ENCODE measurements at regions not wholly inside any gene's neighbourhood (a gene's known extent, or its start where the extent isn't known, plus 50 kb on each side); places are given as distances from the start of the nearest gene placed in this dataset.

- no peak for ATAC-seq
- POLR2A ChIA-PET: no interaction called here
- DNase-seq: no peak
- H3K27me3 Mint-ChIP-seq: no peaks in the 10 kb centered on the region
- no peaks in the 10 kb centered on the region for H3K4me1 Mint-ChIP-seq
- intact Hi-C loops (cut with DNase I, micrococcal nuclease): no loop called here
- H3K9me3 Mint-ChIP-seq (ENCODE audit: low read depth): no peaks in the 10 kb centered on the region
- no peak overlapping the region for H3K4me3 Mint-ChIP-seq
- H3K27ac Mint-ChIP-seq: no peak overlapping the region
- CTCF ChIA-PET: no interaction called here
- H3K36me3 Mint-ChIP-seq (ENCODE audit: low read depth): no peaks in the 10 kb centered on the region
These were observed 560.3 kb upstream of the SMIM31 start for GRCh38 chr4:164193676-164194075.

GRCh38 chr4:164197556-164197955 is 556.4 kb upstream of the SMIM31 start:
- CTCF ChIA-PET: no interaction called here
- Mint-ChIP-seq H3K36me3 (ENCODE audit: low read depth) (no peaks in the 10 kb centered on the region), H3K27me3 (peaks cover 5% of the 10 kb centered on the region), H3K27ac (no peak overlapping the region), H3K4me3 (no peak overlapping the region), H3K4me1 (no peaks in the 10 kb centered on the region), H3K9me3 (ENCODE audit: low read depth) (no peaks in the 10 kb centered on the region)
- DNase-seq (no peak), ATAC-seq (no peak)
- intact Hi-C loops (cut with DNase I, micrococcal nuclease): no loop called here
- POLR2A ChIA-PET: no interaction called here

- Mint-ChIP-seq H3K9me3 (ENCODE audit: low read depth) (no peaks in the 10 kb centered on the region), H3K4me3 (no peak overlapping the region), H3K27me3 (peaks cover 5% of the 10 kb centered on the region), H3K27ac (no peak overlapping the region), H3K36me3 (ENCODE audit: low read depth) (no peaks in the 10 kb centered on the region), H3K4me1 (no peaks in the 10 kb centered on the region)
- ChIA-PET POLR2A (no interaction called here), CTCF (no interaction called here)
- DNase-seq: no peak
- intact Hi-C loops (cut with DNase I, micrococcal nuclease): no loop called here
- ATAC-seq: no peak
These were observed 550.5 kb upstream of the SMIM31 start for GRCh38 chr4:164203476-164203875.

GRCh38 chr4:164204434-164204833 is 549.5 kb upstream of the SMIM31 start:
- ChIA-PET POLR2A (no interaction called here), CTCF (no interaction called here)
- Mint-ChIP-seq H3K36me3 (ENCODE audit: low read depth) (no peaks in the 10 kb centered on the region), H3K9me3 (ENCODE audit: low read depth) (no peaks in the 10 kb centered on the region), H3K4me1 (no peaks in the 10 kb centered on the region), H3K4me3 (no peak overlapping the region), H3K27me3 (peaks cover 5% of the 10 kb centered on the region), H3K27ac (no peak overlapping the region)
- no peak for DNase-seq
- ATAC-seq: no peak
- intact Hi-C loops (cut with DNase I, micrococcal nuclease): no loop called here

- DNase-seq: no peak
- intact Hi-C loops (cut with DNase I, micrococcal nuclease): no loop called here
- no peaks in the 10 kb centered on the region for H3K27me3 Mint-ChIP-seq
- H3K27ac Mint-ChIP-seq: no peak overlapping the region
- ChIA-PET CTCF (no interaction called here), POLR2A (no interaction called here)
- H3K36me3 Mint-ChIP-seq (ENCODE audit: low read depth): no peaks in the 10 kb centered on the region
- H3K4me3 Mint-ChIP-seq: no peak overlapping the region
- ATAC-seq: no peak
- no peaks in the 10 kb centered on the region for H3K9me3 Mint-ChIP-seq (ENCODE audit: low read depth)
- H3K4me1 Mint-ChIP-seq: no peaks in the 10 kb centered on the region
These were observed 546.5 kb upstream of the SMIM31 start for GRCh38 chr4:164207460-164207859.

GRCh38 chr4:164210377-164210776 is 543.6 kb upstream of the SMIM31 start:
- intact Hi-C loops (cut with DNase I, micrococcal nuclease): no loop called here
- Mint-ChIP-seq H3K27ac (no peak overlapping the region), H3K36me3 (ENCODE audit: low read depth) (no peaks in the 10 kb centered on the region), H3K4me3 (no peak overlapping the region), H3K9me3 (ENCODE audit: low read depth) (no peaks in the 10 kb centered on the region), H3K4me1 (no peaks in the 10 kb centered on the region), H3K27me3 (no peaks in the 10 kb centered on the region)
- ATAC-seq: no peak
- ChIA-PET CTCF (no interaction called here), POLR2A (no interaction called here)
- DNase-seq: no peak

GRCh38 chr4:164212134-164212533 is 541.8 kb upstream of the SMIM31 start:
- no peaks in the 10 kb centered on the region for H3K27me3 Mint-ChIP-seq
- ATAC-seq (no peak), DNase-seq (no peak)
- no peaks in the 10 kb centered on the region for H3K9me3 Mint-ChIP-seq (ENCODE audit: low read depth)
- no peak overlapping the region for H3K4me3 Mint-ChIP-seq
- no peaks in the 10 kb centered on the region for H3K4me1 Mint-ChIP-seq
- ChIA-PET POLR2A (no interaction called here), CTCF (no interaction called here)
- H3K27ac Mint-ChIP-seq: no peak overlapping the region
- H3K36me3 Mint-ChIP-seq (ENCODE audit: low read depth): no peaks in the 10 kb centered on the region
- intact Hi-C loops (cut with DNase I, micrococcal nuclease): no loop called here

GRCh38 chr4:164212714-164213113 is 541.2 kb upstream of the SMIM31 start:
- no peak for ATAC-seq
- CTCF ChIA-PET: no interaction called here
- DNase-seq: no peak
- intact Hi-C loops (cut with DNase I, micrococcal nuclease): no loop called here
- Mint-ChIP-seq H3K27ac (no peak overlapping the region), H3K9me3 (ENCODE audit: low read depth) (no peaks in the 10 kb centered on the region), H3K27me3 (no peaks in the 10 kb centered on the region), H3K4me3 (no peak overlapping the region), H3K4me1 (no peaks in the 10 kb centered on the region), H3K36me3 (ENCODE audit: low read depth) (no peaks in the 10 kb centered on the region)
- POLR2A ChIA-PET: no interaction called here

- no peaks in the 10 kb centered on the region for H3K36me3 Mint-ChIP-seq (ENCODE audit: low read depth)
These were observed 538.7 kb upstream of the SMIM31 start for GRCh38 chr4:164215113-164215741.

GRCh38 chr4:164221631-164222030 is 532.3 kb upstream of the SMIM31 start:
- no peak overlapping the region for H3K27ac Mint-ChIP-seq
- no peak overlapping the region for H3K4me3 Mint-ChIP-seq
- no peak for DNase-seq
- ATAC-seq: no peak
- ChIA-PET CTCF (no interaction called here), POLR2A (no interaction called here)
- no peaks in the 10 kb centered on the region for H3K36me3 Mint-ChIP-seq (ENCODE audit: low read depth)
- no peaks in the 10 kb centered on the region for H3K27me3 Mint-ChIP-seq
- H3K4me1 Mint-ChIP-seq: no peaks in the 10 kb centered on the region
- intact Hi-C loops (cut with DNase I, micrococcal nuclease): no loop called here
- peaks cover 6% of the 10 kb centered on the region for H3K9me3 Mint-ChIP-seq (ENCODE audit: low read depth)

More at GRCh38 chr4:164215113-164215741, 538.7 kb upstream of the SMIM31 start:
- ATAC-seq (no peak), DNase-seq (no peak)
- H3K27ac Mint-ChIP-seq: no peak overlapping the region
- CTCF ChIA-PET: no interaction called here
- intact Hi-C loops (cut with DNase I, micrococcal nuclease): no loop called here
- no peak overlapping the region for H3K4me3 Mint-ChIP-seq
- peaks cover 3% of the 10 kb centered on the region for H3K9me3 Mint-ChIP-seq (ENCODE audit: low read depth)
- H3K4me1 Mint-ChIP-seq: no peaks in the 10 kb centered on the region
- POLR2A ChIA-PET: no interaction called here
- H3K27me3 Mint-ChIP-seq: no peaks in the 10 kb centered on the region

- no peak overlapping the region for H3K27ac Mint-ChIP-seq
- H3K36me3 Mint-ChIP-seq (ENCODE audit: low read depth): no peaks in the 10 kb centered on the region
- ChIA-PET CTCF (no interaction called here), POLR2A (no interaction called here)
- no peak overlapping the region for H3K4me3 Mint-ChIP-seq
- no peaks in the 10 kb centered on the region for H3K4me1 Mint-ChIP-seq
- H3K27me3 Mint-ChIP-seq: no peaks in the 10 kb centered on the region
- DNase-seq (no peak), ATAC-seq (no peak)
- intact Hi-C loops (cut with DNase I, micrococcal nuclease): no loop called here
- H3K9me3 Mint-ChIP-seq (ENCODE audit: low read depth): peaks cover 3% of the 10 kb centered on the region
These were observed 529.1 kb upstream of the SMIM31 start for GRCh38 chr4:164224871-164225270.

GRCh38 chr4:164229255-164229654 is 524.7 kb upstream of the SMIM31 start:
- Mint-ChIP-seq H3K9me3 (ENCODE audit: low read depth) (no peaks in the 10 kb centered on the region), H3K36me3 (ENCODE audit: low read depth) (no peaks in the 10 kb centered on the region), H3K27ac (no peak overlapping the region), H3K4me1 (no peaks in the 10 kb centered on the region), H3K4me3 (no peak overlapping the region), H3K27me3 (no peaks in the 10 kb centered on the region)
- CTCF ChIA-PET: no interaction called here
- ATAC-seq (no peak), DNase-seq (no peak)
- intact Hi-C loops (cut with DNase I, micrococcal nuclease): no loop called here
- POLR2A ChIA-PET: no interaction called here

GRCh38 chr4:164239433-164239832 is 514.5 kb upstream of the SMIM31 start:
- Mint-ChIP-seq H3K36me3 (ENCODE audit: low read depth) (no peaks in the 10 kb centered on the region), H3K9me3 (ENCODE audit: low read depth) (no peaks in the 10 kb centered on the region), H3K27me3 (no peaks in the 10 kb centered on the region), H3K4me1 (no peaks in the 10 kb centered on the region), H3K4me3 (no peak overlapping the region), H3K27ac (no peak overlapping the region)
- POLR2A ChIA-PET: no interaction called here
- intact Hi-C loops (cut with DNase I, micrococcal nuclease): no loop called here
- ATAC-seq (no peak), DNase-seq (no peak)
- CTCF ChIA-PET: no interaction called here
